8988T (cell line): ENCODE measurements at regions not wholly inside any gene's neighbourhood (a gene's known extent, or its start where the extent isn't known, plus 50 kb on each side); places are given as distances from the start of the nearest gene placed in this dataset.

Source experiments
- DNase-seq: peaks from one replicate; pipeline ENCODE4 v3.0.0; 2011

GRCh38 chr3:102529452-102529851 lies 94.6 kb downstream of the ZPLD1 start:
- peak; percentile 7 for DNase-seq

GRCh38 chr3:102530415-102531181 lies 95.8 kb downstream of the ZPLD1 start:
- no peak for DNase-seq

GRCh38 chr3:102531686-102532085 lies 96.9 kb downstream of the ZPLD1 start:
- DNase-seq: no peak

GRCh38 chr3:102532901-102533300 lies 98.1 kb downstream of the ZPLD1 start:
- DNase-seq: no peak

- DNase-seq: no peak
Measured at GRCh38 chr3:102533784-102534183, 99.0 kb downstream of the ZPLD1 start.

GRCh38 chr3:102536456-102536855 lies 101.6 kb downstream of the ZPLD1 start:
- DNase-seq: peak; percentile 11

GRCh38 chr3:102537123-102537522 lies 102.3 kb downstream of the ZPLD1 start:
- no peak for DNase-seq

GRCh38 chr3:102544741-102545140 lies 109.9 kb downstream of the ZPLD1 start:
- DNase-seq: no peak

GRCh38 chr3:102545276-102545675 lies 110.5 kb downstream of the ZPLD1 start:
- no peak for DNase-seq

- DNase-seq: no peak
Measured at GRCh38 chr3:102553876-102554275, 119.1 kb downstream of the ZPLD1 start.

- no peak for DNase-seq
Measured at GRCh38 chr3:102570511-102570910, 135.7 kb downstream of the ZPLD1 start.

- no peak for DNase-seq
Measured at GRCh38 chr3:102571006-102571405, 136.2 kb downstream of the ZPLD1 start.

GRCh38 chr3:102571720-102572384 lies 137.0 kb downstream of the ZPLD1 start:
- DNase-seq: no peak

- DNase-seq: no peak
Measured at GRCh38 chr3:102573483-102574028, 138.7 kb downstream of the ZPLD1 start.

- no peak for DNase-seq
Measured at GRCh38 chr3:102574355-102574754, 139.5 kb downstream of the ZPLD1 start.

GRCh38 chr3:102576651-102577050 lies 141.8 kb downstream of the ZPLD1 start:
- DNase-seq: no peak

- DNase-seq: no peak
Measured at GRCh38 chr3:102577082-102577789, 142.4 kb downstream of the ZPLD1 start.

GRCh38 chr3:102580760-102581159 lies 145.9 kb downstream of the ZPLD1 start:
- no peak for DNase-seq

GRCh38 chr3:102586485-102586884 lies 151.7 kb downstream of the ZPLD1 start:
- DNase-seq: no peak

GRCh38 chr3:102593812-102594602 lies 159.2 kb downstream of the ZPLD1 start:
- no peak for DNase-seq

GRCh38 chr3:102595057-102595456 lies 160.2 kb downstream of the ZPLD1 start:
- DNase-seq: no peak

- no peak for DNase-seq
Measured at GRCh38 chr3:102599819-102600576, 165.2 kb downstream of the ZPLD1 start.
